GM18519 (cell line): ENCODE measurements at regions not wholly inside any gene's neighbourhood (a gene's known extent, or its start where the extent isn't known, plus 50 kb on each side); places are given as distances from the start of the nearest gene placed in this dataset.

Source experiments
- ATAC-seq: cut with Tn5 transposase; IDR thresholded peaks from one replicate; pipeline ENCODE4 v1.9.1; 2021; ENCODE audit warnings: mild to moderate bottlenecking, moderate library complexity; ENCODE audit not compliant: unreplicated experiment, low FRiP score

GRCh38 chr20:53707371-53708055 is 113.9 kb upstream of the ZNF217 start:
- ATAC-seq, result peak; percentile 26

- peak; percentile 40 for ATAC-seq
These were observed 113.1 kb upstream of the ZNF217 start for GRCh38 chr20:53706466-53707370.

GRCh38 chr20:53706008-53706465 is 112.4 kb upstream of the ZNF217 start:
- no peak for ATAC-seq

GRCh38 chr20:53702617-53703016 is 109.0 kb upstream of the ZNF217 start:
- no peak for ATAC-seq

GRCh38 chr20:53699906-53700305 is 106.3 kb upstream of the ZNF217 start:
- no peak for ATAC-seq

GRCh38 chr20:53699085-53699674 is 105.5 kb upstream of the ZNF217 start:
- no peak for ATAC-seq

- no peak for ATAC-seq
These were observed 104.8 kb upstream of the ZNF217 start for GRCh38 chr20:53698371-53698978.

- no peak for ATAC-seq
These were observed 102.3 kb upstream of the ZNF217 start for GRCh38 chr20:53695797-53696527.

GRCh38 chr20:53693262-53693871 is 99.7 kb upstream of the ZNF217 start:
- ATAC-seq, result no peak

- no peak for ATAC-seq
These were observed 98.9 kb upstream of the ZNF217 start for GRCh38 chr20:53692465-53693067.

GRCh38 chr20:53691811-53692192 is 98.2 kb upstream of the ZNF217 start:
- no peak for ATAC-seq

GRCh38 chr20:53691060-53691810 is 97.6 kb upstream of the ZNF217 start:
- no peak for ATAC-seq

GRCh38 chr20:53688085-53688484 is 94.4 kb upstream of the ZNF217 start:
- no peak for ATAC-seq

GRCh38 chr20:53685070-53685595 is 91.5 kb upstream of the ZNF217 start:
- ATAC-seq, result no peak

- no peak for ATAC-seq
These were observed 89.9 kb upstream of the ZNF217 start for GRCh38 chr20:53683506-53683905.

- ATAC-seq, result no peak
These were observed 87.9 kb upstream of the ZNF217 start for GRCh38 chr20:53681352-53682212.

GRCh38 chr20:53679597-53680309 is 86.1 kb upstream of the ZNF217 start:
- no peak for ATAC-seq
